Neural cell (in vitro differentiated cells): ENCODE measurements at regions not wholly inside any gene's neighbourhood (a gene's known extent, or its start where the extent isn't known, plus 50 kb on each side); places are given as distances from the start of the nearest gene placed in this dataset.

Experiments used
- H2AFZ ChIP-seq: fragments of 200-600, 300-800 bp; sonication (generic), shearing (Covaris generic); 2 replicates; pipeline ENCODE4 v1.6.0; 2014; ENCODE audit warnings: low read depth, mild to moderate bottlenecking, antibody characterized with exemption, low read length, moderate library complexity
- H3F3A ChIP-seq: fragments of 200-600 bp; shearing (Covaris generic); 2 replicates; pipeline ENCODE4 v1.6.1; 2016; ENCODE audit warnings: mild to moderate bottlenecking, moderate library complexity, mixed read lengths, antibody characterized with exemption, low read length; ENCODE audit not compliant: insufficient read depth, poor library complexity, severe bottlenecking
- H3K27ac ChIP-seq: fragments of 200-600, 300-800 bp; sonication (generic), shearing (Covaris generic); 2 replicates; pipeline ENCODE4 v1.5.1; 2014; ENCODE audit warnings: mild to moderate bottlenecking, low read length, moderate library complexity
- H3K27me3 ChIP-seq: fragments of 300-800, 200-600 bp; sonication (generic), shearing (Covaris generic); 2 replicates; pipeline ENCODE4 v1.6.0; 2014; ENCODE audit warnings: mild to moderate bottlenecking, low read depth, low read length, moderate library complexity; ENCODE audit not compliant: insufficient read depth
- H3K36me3 ChIP-seq: fragments of 300-800, 200-600 bp; sonication (generic), shearing (Covaris generic); 2 replicates; pipeline ENCODE4 v1.5.1; 2014; ENCODE audit warnings: mild to moderate bottlenecking, antibody characterized with exemption, low read length, moderate library complexity; ENCODE audit not compliant: insufficient read depth
- H3K4me2 ChIP-seq: fragments of 300-800, 200-600 bp; sonication (generic), shearing (Covaris generic); 2 replicates; pipeline ENCODE4 v1.6.0; 2014; ENCODE audit warnings: mild to moderate bottlenecking, low read length
- H3K4me3 ChIP-seq: fragments of 300-800, 200-600 bp; sonication (generic), shearing (Covaris generic); 2 replicates; pipeline ENCODE4 v1.5.1; 2014; ENCODE audit warnings: mild to moderate bottlenecking, low read length, moderate library complexity
- H3K79me2 ChIP-seq: fragments of 200-600 bp; shearing (Covaris generic); replicated peaks from 2 replicates; pipeline ENCODE4 v1.6.0; 2014; ENCODE audit warnings: mild to moderate bottlenecking, low read length, moderate library complexity; ENCODE audit not compliant: insufficient read depth
- H3K9ac ChIP-seq: fragments of 300-800, 200-600 bp; sonication (generic), shearing (Covaris generic); 2 replicates; pipeline ENCODE4 v1.6.1; 2016; ENCODE audit warnings: mild to moderate bottlenecking, low read length, mixed read lengths
- H3K9me2 ChIP-seq: fragments of 200-600 bp; shearing (Covaris generic); 2 replicates; pipeline ENCODE4 v1.6.1; 2016; ENCODE audit warnings: mild to moderate bottlenecking, low read length, mixed read lengths; ENCODE audit not compliant: insufficient read depth
- H3K9me3 ChIP-seq: fragments of 200-600, 300-800 bp; sonication (generic), shearing (Covaris generic); 2 replicates; pipeline ENCODE4 v1.6.1; 2016; ENCODE audit warnings: mild to moderate bottlenecking, mixed run types, low read length, moderate library complexity, mixed read lengths
- H4K20me1 ChIP-seq: fragments of 200-600 bp; shearing (Covaris generic); 2 replicates; pipeline ENCODE4 v1.6.1; 2016; ENCODE audit warnings: mild to moderate bottlenecking, mixed run types; ENCODE audit not compliant: insufficient read depth
- EP300 ChIP-seq: fragments of 450-650 bp; conservative IDR thresholded peaks from 2 replicates; pipeline ENCODE4 v1.6.1; 2014; ENCODE audit warnings: antibody characterized with exemption, mild to moderate bottlenecking, moderate library complexity; ENCODE audit not compliant: poor library complexity, severe bottlenecking
- EZH2 ChIP-seq: fragments of 200-600, 300-800 bp; shearing (Covaris generic), sonication (generic); IDR thresholded peaks from 2 replicates; pipeline ENCODE4 v1.6.1; 2014; ENCODE audit warnings: antibody characterized with exemption, low read length, borderline replicate concordance, mild to moderate bottlenecking; ENCODE audit not compliant: insufficient read depth, poor library complexity, severe bottlenecking
- MXI1 ChIP-seq: fragments of 450-650 bp; conservative IDR thresholded peaks from 2 replicates; pipeline ENCODE4 v1.6.1; 2014; ENCODE audit warnings: antibody characterized with exemption, mild to moderate bottlenecking; ENCODE audit not compliant: poor library complexity, severe bottlenecking
- POLR2AphosphoS5 ChIP-seq: IDR thresholded peaks from 2 replicates; pipeline ENCODE4 v1.6.1; 2012
- RAD21 ChIP-seq: fragments of 450-650 bp; conservative IDR thresholded peaks from 2 replicates; pipeline ENCODE4 v1.6.1; 2014; ENCODE audit warnings: antibody characterized with exemption, mild to moderate bottlenecking, moderate library complexity
- SMC3 ChIP-seq: fragments of 450-650 bp; conservative IDR thresholded peaks from 2 replicates; pipeline ENCODE4 v1.6.1; 2014; ENCODE audit warnings: antibody characterized with exemption, mild to moderate bottlenecking, moderate library complexity; ENCODE audit not compliant: poor library complexity
- TAF1 ChIP-seq: IDR thresholded peaks from 2 replicates; pipeline ENCODE4 v1.6.1; 2012; ENCODE audit warnings: low read depth
- TF ChIP-seq, protein P1 (sequence below): IDR thresholded peaks from 2 replicates; pipeline ENCODE4 v1.6.1; 2012; ENCODE audit warnings: borderline replicate concordance
- TF ChIP-seq, protein P2 (sequence below): fragments of 450-650 bp; IDR thresholded peaks from 2 replicates; pipeline ENCODE4 v1.5.1; 2014; ENCODE audit warnings: antibody characterized with exemption, mild to moderate bottlenecking, moderate library complexity; ENCODE audit not compliant: poor library complexity, severe bottlenecking

DNA sequence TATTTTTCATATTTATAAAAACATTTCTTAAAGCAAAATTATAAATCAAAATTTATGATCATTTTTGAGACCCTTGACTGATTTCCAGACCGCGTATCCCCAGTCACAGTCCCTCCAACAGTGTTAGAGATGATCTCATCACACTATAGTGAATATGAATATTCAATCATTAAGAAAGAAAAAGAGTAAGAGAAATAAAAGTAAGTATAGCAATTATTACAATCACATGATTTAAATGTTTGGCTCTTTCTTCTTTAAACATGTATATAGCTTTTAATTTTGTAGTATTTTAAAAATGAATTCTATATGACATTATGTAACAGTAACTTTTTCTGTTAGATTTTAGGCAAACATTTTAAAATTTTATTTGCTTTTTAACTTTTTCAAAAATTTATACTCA, 438.3 kb downstream of the RFPL4B start:
- H3K27me3 ChIP-seq: no peaks in the 10 kb centered on the region
- no peak overlapping the region for H3K9ac ChIP-seq
- H2AFZ ChIP-seq: no peak overlapping the region
- H3K9me2 ChIP-seq: no peaks in the 10 kb centered on the region
- H3K4me2 ChIP-seq: no peak overlapping the region
- no peak overlapping the region for H3K4me3 ChIP-seq
- H3K9me3 ChIP-seq: no peaks in the 10 kb centered on the region
- no peak overlapping the region for H3K27ac ChIP-seq
- H3K79me2 ChIP-seq: no peaks in the 10 kb centered on the region
- TF ChIP-seq, protein P1, sequence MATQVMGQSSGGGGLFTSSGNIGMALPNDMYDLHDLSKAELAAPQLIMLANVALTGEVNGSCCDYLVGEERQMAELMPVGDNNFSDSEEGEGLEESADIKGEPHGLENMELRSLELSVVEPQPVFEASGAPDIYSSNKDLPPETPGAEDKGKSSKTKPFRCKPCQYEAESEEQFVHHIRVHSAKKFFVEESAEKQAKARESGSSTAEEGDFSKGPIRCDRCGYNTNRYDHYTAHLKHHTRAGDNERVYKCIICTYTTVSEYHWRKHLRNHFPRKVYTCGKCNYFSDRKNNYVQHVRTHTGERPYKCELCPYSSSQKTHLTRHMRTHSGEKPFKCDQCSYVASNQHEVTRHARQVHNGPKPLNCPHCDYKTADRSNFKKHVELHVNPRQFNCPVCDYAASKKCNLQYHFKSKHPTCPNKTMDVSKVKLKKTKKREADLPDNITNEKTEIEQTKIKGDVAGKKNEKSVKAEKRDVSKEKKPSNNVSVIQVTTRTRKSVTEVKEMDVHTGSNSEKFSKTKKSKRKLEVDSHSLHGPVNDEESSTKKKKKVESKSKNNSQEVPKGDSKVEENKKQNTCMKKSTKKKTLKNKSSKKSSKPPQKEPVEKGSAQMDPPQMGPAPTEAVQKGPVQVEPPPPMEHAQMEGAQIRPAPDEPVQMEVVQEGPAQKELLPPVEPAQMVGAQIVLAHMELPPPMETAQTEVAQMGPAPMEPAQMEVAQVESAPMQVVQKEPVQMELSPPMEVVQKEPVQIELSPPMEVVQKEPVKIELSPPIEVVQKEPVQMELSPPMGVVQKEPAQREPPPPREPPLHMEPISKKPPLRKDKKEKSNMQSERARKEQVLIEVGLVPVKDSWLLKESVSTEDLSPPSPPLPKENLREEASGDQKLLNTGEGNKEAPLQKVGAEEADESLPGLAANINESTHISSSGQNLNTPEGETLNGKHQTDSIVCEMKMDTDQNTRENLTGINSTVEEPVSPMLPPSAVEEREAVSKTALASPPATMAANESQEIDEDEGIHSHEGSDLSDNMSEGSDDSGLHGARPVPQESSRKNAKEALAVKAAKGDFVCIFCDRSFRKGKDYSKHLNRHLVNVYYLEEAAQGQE: no peak
- no peaks in the 10 kb centered on the region for H3K36me3 ChIP-seq
- H4K20me1 ChIP-seq: no peaks in the 10 kb centered on the region
- H3F3A ChIP-seq: no peaks in the 10 kb centered on the region

GRCh38 chr6:112786801-112787200, 439.7 kb downstream of the RFPL4B start:
- Histone ChIP-seq H4K20me1 (no peaks in the 10 kb centered on the region), H3K9ac (no peak overlapping the region), H3K79me2 (no peaks in the 10 kb centered on the region), H3K27me3 (no peaks in the 10 kb centered on the region), H2AFZ (no peak overlapping the region), H3K9me3 (no peaks in the 10 kb centered on the region), H3K36me3 (no peaks in the 10 kb centered on the region), H3K4me3 (no peak overlapping the region), H3K27ac (no peak overlapping the region), H3K4me2 (no peak overlapping the region), H3K9me2 (no peaks in the 10 kb centered on the region), H3F3A (no peaks in the 10 kb centered on the region)
- TF ChIP-seq, protein P1: no peak

DNA sequence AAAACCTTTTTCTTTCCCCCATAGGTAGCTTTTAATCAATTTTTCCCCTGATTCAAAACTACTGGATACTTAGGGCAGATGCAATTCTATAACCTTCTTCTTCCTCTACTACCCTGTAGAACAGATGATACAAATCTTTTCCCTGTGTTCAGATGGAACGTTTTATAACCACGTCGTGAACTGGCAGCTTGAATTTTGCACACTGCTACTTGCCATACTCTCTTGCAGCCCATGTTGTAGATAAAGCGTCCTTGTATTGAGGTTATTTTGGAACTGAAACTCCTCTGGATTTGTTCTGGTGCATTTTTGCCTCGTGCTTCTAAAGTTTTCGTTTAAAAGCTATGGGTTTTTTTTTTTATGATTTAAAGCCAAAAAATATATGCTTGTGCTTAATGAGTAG, 440.2 kb downstream of the RFPL4B start:
- no peaks in the 10 kb centered on the region for H3K27me3 ChIP-seq
- H3K79me2 ChIP-seq: no peaks in the 10 kb centered on the region
- H3K9ac ChIP-seq: no peak overlapping the region
- no peak overlapping the region for H3K4me2 ChIP-seq
- no peaks in the 10 kb centered on the region for H4K20me1 ChIP-seq
- no peaks in the 10 kb centered on the region for H3K9me3 ChIP-seq
- H2AFZ ChIP-seq: no peak overlapping the region
- no peaks in the 10 kb centered on the region for H3F3A ChIP-seq
- H3K4me3 ChIP-seq: no peak overlapping the region
- H3K9me2 ChIP-seq: no peaks in the 10 kb centered on the region
- TF ChIP-seq SMC3 (no peak), RAD21 (no peak), TAF1 (no peak), POLR2AphosphoS5 (no peak), EP300 (no peak), EZH2 (no peak), MXI1 (no peak)
- TF ChIP-seq, protein P2, sequence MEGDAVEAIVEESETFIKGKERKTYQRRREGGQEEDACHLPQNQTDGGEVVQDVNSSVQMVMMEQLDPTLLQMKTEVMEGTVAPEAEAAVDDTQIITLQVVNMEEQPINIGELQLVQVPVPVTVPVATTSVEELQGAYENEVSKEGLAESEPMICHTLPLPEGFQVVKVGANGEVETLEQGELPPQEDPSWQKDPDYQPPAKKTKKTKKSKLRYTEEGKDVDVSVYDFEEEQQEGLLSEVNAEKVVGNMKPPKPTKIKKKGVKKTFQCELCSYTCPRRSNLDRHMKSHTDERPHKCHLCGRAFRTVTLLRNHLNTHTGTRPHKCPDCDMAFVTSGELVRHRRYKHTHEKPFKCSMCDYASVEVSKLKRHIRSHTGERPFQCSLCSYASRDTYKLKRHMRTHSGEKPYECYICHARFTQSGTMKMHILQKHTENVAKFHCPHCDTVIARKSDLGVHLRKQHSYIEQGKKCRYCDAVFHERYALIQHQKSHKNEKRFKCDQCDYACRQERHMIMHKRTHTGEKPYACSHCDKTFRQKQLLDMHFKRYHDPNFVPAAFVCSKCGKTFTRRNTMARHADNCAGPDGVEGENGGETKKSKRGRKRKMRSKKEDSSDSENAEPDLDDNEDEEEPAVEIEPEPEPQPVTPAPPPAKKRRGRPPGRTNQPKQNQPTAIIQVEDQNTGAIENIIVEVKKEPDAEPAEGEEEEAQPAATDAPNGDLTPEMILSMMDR: no peak
- TF ChIP-seq, protein P1: no peak
- no peaks in the 10 kb centered on the region for H3K36me3 ChIP-seq
- no peak overlapping the region for H3K27ac ChIP-seq
